Spleen (tissue), 11 donors: ENCODE measurements at regions not wholly inside any gene's neighbourhood (a gene's known extent, or its start where the extent isn't known, plus 50 kb on each side); places are given as distances from the start of the nearest gene placed in this dataset.

ENCODE experiments used
- DNase-seq: peaks from one replicate; pipeline ENCODE4 v3.0.0-alpha.2; 2020
- H3K27ac ChIP-seq, 8 donors: fragments of 200-600 bp; sonication (generic) in 7 of 8; 1 replicate in 4 of 8; 2 replicates in 4 of 8; pipeline versions ENCODE4 v1.5.0 to v1.8.0; 2016 to 2021; ENCODE audit warnings: inconsistent platforms in 4 of 8, mild to moderate bottlenecking in 4 of 8, moderate library complexity in 1 of 8
- H3K27me3 ChIP-seq, 7 donors: fragments of 200-600 bp; sonication (generic) in 6 of 7; replicated peaks in 1 of 7; 1 replicate in 4 of 7; 2 replicates in 3 of 7; pipeline versions ENCODE4 v1.5.0 to v1.8.0; 2016 to 2021; ENCODE audit warnings: inconsistent platforms in 3 of 7, mild to moderate bottlenecking in 1 of 7
- H3K36me3 ChIP-seq, 6 donors: fragments of 200-600 bp; sonication (generic) in 5 of 6; 1 replicate in 4 of 6; 2 replicates in 2 of 6; pipeline versions ENCODE4 v1.5.0 to v1.8.0; 2016 to 2021; ENCODE audit warnings: inconsistent platforms in 2 of 6
- H3K4me1 ChIP-seq, 6 donors: fragments of 200-600 bp; sonication (generic) in 5 of 6; 1 replicate in 3 of 6; 2 replicates in 3 of 6; pipeline versions ENCODE4 v1.5.0 to v1.8.0; 2016 to 2021; ENCODE audit warnings: inconsistent platforms in 3 of 6
- H3K4me3 ChIP-seq, 8 donors: fragments of 200-600 bp; sonication (generic) in 7 of 8; 1 replicate in 4 of 8; 2 replicates in 4 of 8; pipeline versions ENCODE4 v1.5.0 to v1.8.0; 2016 to 2021; ENCODE audit warnings: inconsistent platforms in 4 of 8, mild to moderate bottlenecking in 4 of 8, moderate library complexity in 2 of 8
- H3K9me3 ChIP-seq, 8 donors: fragments of 200-600 bp; sonication (generic) in 7 of 8; 1 replicate in 4 of 8; 2 replicates in 4 of 8; pipeline versions ENCODE4 v1.5.0 to v1.8.0; 2016 to 2021; ENCODE audit warnings: inconsistent platforms in 4 of 8
- POLR2A ChIP-seq, 3 donors: fragments of 450-650 bp; IDR thresholded peaks; one replicate each; pipeline ENCODE4 v1.5.1; 2017; ENCODE audit warnings: antibody characterized with exemption in 3 of 3, mild to moderate bottlenecking in 1 of 3
- POLR2AphosphoS5 ChIP-seq, 3 donors: sonication (generic); formaldehyde crosslinking; IDR thresholded peaks; one replicate each; pipeline ENCODE4 v1.5.1; 2017; ENCODE audit warnings: antibody characterized with exemption in 3 of 3
- WGBS, 5 donors: extraction: QIAGEN DNeasy Blood & Tissue Kit in 3 of 5; methylation state at CpG; one replicate each; pipeline versions ENCODE4 v1.1.5 to v1.1.7; 2013 to 2018; 5-methylcytosine and 5-hydroxymethylcytosine counted together
- intact Hi-C: fragments of 100-400 bp; cut with DNase I; formaldehyde crosslinking; loops from one replicate; pipeline ENCODE4 v1.15.0; 2023; ENCODE audit warnings: low total_unique reads
- TF ChIP-seq, protein P1 (sequence below), 11 experiments: fragments of 200-600 bp in 7 of 11; fragments of 450-650 bp in 4 of 11; sonication (generic) in 4 of 11; IDR thresholded peaks in 8 of 11; conservative IDR thresholded peaks in 3 of 11; 1 replicate in 7 of 11; 2 replicates in 4 of 11; pipeline versions ENCODE4 v1.4.0 to v1.8.0; 2016 to 2021; ENCODE audit warnings: antibody characterized with exemption in 11 of 11, inconsistent platforms in 4 of 11, mild to moderate bottlenecking in 1 of 11
- donor health status: healthy with polysubstance abuse.
- donor health status: DM: no; HTN: no; CAD: no; lungs with moderate emphysema.
- donor health status: DM: no; HTN: no; CAD: no.
- donor health status: Bipolar disorder and iron deficiency.
- donor health status: healthy.
- donor health status: DM: no; HTN: no; CAD: no.
- donor health status: DM: yes; HTN: yes; CAD: no.

DNA sequence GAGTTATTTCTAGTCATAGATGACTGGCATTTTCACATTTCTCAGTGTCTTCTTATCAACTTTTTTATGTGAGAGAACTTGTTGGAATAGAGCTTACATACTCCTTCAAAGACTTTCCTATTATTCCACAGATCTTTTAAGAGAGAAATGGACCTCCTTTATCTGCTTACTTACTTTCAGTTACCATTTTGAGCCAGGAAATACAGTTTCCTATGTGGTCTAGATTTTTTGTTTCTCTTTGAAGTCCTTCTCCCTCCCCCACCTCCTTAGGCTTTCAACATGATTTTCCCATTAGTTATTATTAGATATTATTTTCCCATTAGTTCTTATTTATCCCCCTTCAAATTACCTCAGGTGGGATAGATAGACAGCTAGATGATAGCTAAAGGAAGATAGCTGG lies 289.1 kb upstream of the ITGA1 start:
- no peaks in the 10 kb centered on the region for H3K36me3 ChIP-seq
- H3K4me3 ChIP-seq: no peak overlapping the region
- DNase-seq: no peak
- intact Hi-C loops: no loop called here
- H3K27ac ChIP-seq: no peak overlapping the region
- no peak for TF ChIP-seq POLR2A (IDR thresholded peaks at IDR 0.05)
- TF ChIP-seq, protein P1, sequence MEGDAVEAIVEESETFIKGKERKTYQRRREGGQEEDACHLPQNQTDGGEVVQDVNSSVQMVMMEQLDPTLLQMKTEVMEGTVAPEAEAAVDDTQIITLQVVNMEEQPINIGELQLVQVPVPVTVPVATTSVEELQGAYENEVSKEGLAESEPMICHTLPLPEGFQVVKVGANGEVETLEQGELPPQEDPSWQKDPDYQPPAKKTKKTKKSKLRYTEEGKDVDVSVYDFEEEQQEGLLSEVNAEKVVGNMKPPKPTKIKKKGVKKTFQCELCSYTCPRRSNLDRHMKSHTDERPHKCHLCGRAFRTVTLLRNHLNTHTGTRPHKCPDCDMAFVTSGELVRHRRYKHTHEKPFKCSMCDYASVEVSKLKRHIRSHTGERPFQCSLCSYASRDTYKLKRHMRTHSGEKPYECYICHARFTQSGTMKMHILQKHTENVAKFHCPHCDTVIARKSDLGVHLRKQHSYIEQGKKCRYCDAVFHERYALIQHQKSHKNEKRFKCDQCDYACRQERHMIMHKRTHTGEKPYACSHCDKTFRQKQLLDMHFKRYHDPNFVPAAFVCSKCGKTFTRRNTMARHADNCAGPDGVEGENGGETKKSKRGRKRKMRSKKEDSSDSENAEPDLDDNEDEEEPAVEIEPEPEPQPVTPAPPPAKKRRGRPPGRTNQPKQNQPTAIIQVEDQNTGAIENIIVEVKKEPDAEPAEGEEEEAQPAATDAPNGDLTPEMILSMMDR (IDR thresholded peaks at IDR 0.05 in 8 of 11, conservative IDR thresholded peaks at IDR 0.05 in 3 of 11): no peak
- TF ChIP-seq POLR2AphosphoS5 (IDR thresholded peaks at IDR 0.05): no peak
- H3K27me3 ChIP-seq: no peaks in the 10 kb centered on the region
- no peaks in the 10 kb centered on the region for H3K9me3 ChIP-seq
- H3K4me1 ChIP-seq: no peaks in the 10 kb centered on the region

DNA sequence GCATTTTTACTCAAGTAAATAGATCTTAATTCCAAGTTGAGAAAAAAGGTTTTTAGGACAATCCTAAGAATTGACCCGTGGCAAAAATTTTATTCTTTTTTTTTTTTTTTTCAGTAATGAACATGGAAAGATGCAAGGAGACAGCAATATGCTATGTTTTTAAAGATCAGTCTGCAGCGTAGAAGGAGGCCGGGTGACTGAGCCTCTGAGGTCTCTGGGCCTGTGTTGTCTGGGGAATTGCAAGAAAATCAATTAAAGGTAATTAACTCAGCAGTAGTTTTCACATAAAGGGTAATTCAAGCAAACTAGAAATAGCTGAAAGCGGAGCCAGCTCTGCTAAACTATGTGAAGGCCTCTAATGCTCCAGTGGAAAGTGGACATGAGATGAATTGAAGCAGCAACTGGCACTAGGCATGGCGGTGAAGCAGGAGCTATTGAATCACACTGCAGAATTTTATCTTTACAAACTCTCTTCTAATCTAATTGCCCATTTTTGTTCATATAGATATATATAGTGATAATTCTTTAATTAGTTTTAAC lies 285.2 kb upstream of the ITGA1 start:
- TF ChIP-seq, protein P1 (IDR thresholded peaks at IDR 0.05 in 8 of 11, conservative IDR thresholded peaks at IDR 0.05 in 3 of 11): no peak
- TF ChIP-seq POLR2A (IDR thresholded peaks at IDR 0.05) (no peak), POLR2AphosphoS5 (IDR thresholded peaks at IDR 0.05) (no peak)
- WGBS, 5 donors: 89 to 92% (median 91%) methylated on average over 5 of the region's 5 CpGs
- Histone ChIP-seq H3K9me3 (no peaks in the 10 kb centered on the region), H3K4me3 (no peak overlapping the region), H3K27ac (no peak overlapping the region), H3K4me1 (no peaks in the 10 kb centered on the region), H3K27me3 (no peaks in the 10 kb centered on the region), H3K36me3 (no peaks in the 10 kb centered on the region)
- DNase-seq: no peak
- intact Hi-C loops: no loop called here

DNA sequence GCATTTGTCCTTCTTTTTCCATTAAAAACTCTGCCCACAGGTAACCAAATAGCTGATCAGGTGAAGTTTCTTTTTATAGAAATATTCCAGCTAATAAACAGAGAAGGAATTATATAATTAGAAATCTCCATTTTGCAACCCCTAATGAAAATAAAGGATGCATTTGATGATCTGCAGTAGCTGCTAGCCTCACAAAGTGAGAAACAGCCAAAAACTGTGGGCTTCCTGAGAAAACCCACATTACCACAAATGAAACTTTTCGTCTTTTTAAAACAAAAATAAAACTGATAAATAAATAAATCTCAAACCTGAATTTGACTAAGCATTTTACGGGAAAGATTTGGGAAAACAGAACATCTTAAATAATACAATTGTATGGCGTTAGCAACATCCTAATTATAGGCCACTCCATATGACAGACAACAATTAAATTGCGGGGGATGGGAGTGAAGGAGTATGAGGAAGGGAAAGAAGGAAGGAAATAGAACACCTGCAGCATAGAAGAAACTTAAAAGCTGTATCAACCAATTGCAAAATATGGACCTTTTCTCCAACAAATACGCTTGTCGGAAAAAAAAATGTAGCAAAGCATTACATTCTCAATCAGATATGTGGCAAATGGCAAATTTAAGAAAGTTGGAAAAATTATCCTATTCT lies 283.0 kb upstream of the ITGA1 start:
- no peaks in the 10 kb centered on the region for H3K4me1 ChIP-seq
- intact Hi-C loops: no loop called here
- no peak overlapping the region for H3K4me3 ChIP-seq
- no peak for DNase-seq
- WGBS, 5 donors: 35 to 47% (median 44%) methylated on average over 6 of the region's 6 CpGs
- H3K27me3 ChIP-seq: no peaks in the 10 kb centered on the region
- TF ChIP-seq POLR2AphosphoS5 (IDR thresholded peaks at IDR 0.05) (no peak), POLR2A (IDR thresholded peaks at IDR 0.05) (no peak)
- TF ChIP-seq, protein P1 (IDR thresholded peaks at IDR 0.05 in 8 of 11, conservative IDR thresholded peaks at IDR 0.05 in 3 of 11): no peak
- no peak overlapping the region for H3K27ac ChIP-seq
- no peaks in the 10 kb centered on the region for H3K36me3 ChIP-seq
- H3K9me3 ChIP-seq: no peaks in the 10 kb centered on the region

DNA sequence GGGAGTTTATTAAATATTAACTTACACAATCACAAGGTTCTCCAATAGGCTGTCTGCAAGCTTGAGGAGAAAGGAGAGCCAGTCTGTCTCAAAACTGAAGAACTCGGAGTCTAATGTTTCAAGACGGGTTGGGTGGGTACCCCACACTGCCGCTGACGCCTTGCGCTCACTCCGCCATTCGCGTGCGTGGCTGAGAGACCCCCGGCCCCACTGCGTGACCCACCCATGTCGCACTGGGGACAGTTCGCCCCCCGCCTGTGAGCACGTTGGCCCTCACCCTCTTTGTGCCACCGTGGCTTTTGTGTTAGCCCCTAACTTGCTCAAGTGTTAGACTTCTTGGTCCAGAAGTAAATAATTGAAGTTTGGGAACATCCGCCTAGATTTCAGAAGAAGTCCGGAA lies 270.0 kb upstream of the ITGA1 start:
- intact Hi-C loops: no loop called here
- WGBS, 5 donors: 91 to 96% (median 96%) methylated on average over 17 to 18 of the region's 18 CpGs

More for the DNA sequence above, 270.0 kb upstream of the ITGA1 start:
- Histone ChIP-seq H3K27ac (no peak overlapping the region), H3K27me3 (no peaks in the 10 kb centered on the region), H3K36me3 (no peaks in the 10 kb centered on the region), H3K4me1 (no peaks in the 10 kb centered on the region), H3K9me3 (peaks cover 0 to 12% (median 0%) of the 10 kb centered on the region in 8 donors), H3K4me3 (no peak overlapping the region)
- DNase-seq: no peak
- no peak for TF ChIP-seq POLR2AphosphoS5 (IDR thresholded peaks at IDR 0.05)
- TF ChIP-seq, protein P1 (IDR thresholded peaks at IDR 0.05 in 8 of 11, conservative IDR thresholded peaks at IDR 0.05 in 3 of 11): no peak
- no peak for TF ChIP-seq POLR2A (IDR thresholded peaks at IDR 0.05)
